Esophagus squamous epithelium (tissue), 4 donors: ENCODE measurements at regions not wholly inside any gene's neighbourhood (a gene's known extent, or its start where the extent isn't known, plus 50 kb on each side); places are given as distances from the start of the nearest gene placed in this dataset.

ENCODE experiments used
- CTCF ChIP-seq, 6 experiments: fragments of 450-650 bp in 4 of 6; fragments of 200-600 bp in 2 of 6; sonication (generic) in 2 of 6; IDR thresholded peaks; one replicate each; pipeline ENCODE4 v1.5.1; 2016 to 2019; ENCODE audit warnings: antibody characterized with exemption in 6 of 6, mild to moderate bottlenecking in 4 of 6, moderate library complexity in 4 of 6
- POLR2A ChIP-seq, 4 donors: fragments of 450-650 bp; IDR thresholded peaks; one replicate each; pipeline ENCODE4 v1.6.1; 2017; ENCODE audit warnings: antibody characterized with exemption in 4 of 4, mild to moderate bottlenecking in 4 of 4, moderate library complexity in 3 of 4

- TF ChIP-seq CTCF (IDR thresholded peaks at IDR 0.05) (no peak), POLR2A (IDR thresholded peaks at IDR 0.05) (no peak)
These were observed 68.5 kb upstream of the LGR5 start for GRCh38 chr12:71371122-71371521.
